Endothelial cell of umbilical vein (primary cell): ENCODE measurements at regions not wholly inside any gene's neighbourhood (a gene's known extent, or its start where the extent isn't known, plus 50 kb on each side); places are given as distances from the start of the nearest gene placed in this dataset.

Experiments
- CTCF ChIP-seq, 2 donors: IDR thresholded peaks; 1 replicate in 1 of 2; 2 replicates in 1 of 2; pipeline ENCODE4 v1.5.1; 2011; ENCODE audit warnings: low read length in 2 of 2, mild to moderate bottlenecking in 2 of 2, moderate library complexity in 2 of 2, control low read depth in 1 of 2, inconsistent platforms in 1 of 2, low read depth in 1 of 2; ENCODE audit not compliant: insufficient read depth in 1 of 2; ENCODE audit errors: extremely low read depth in 1 of 2
- EZH2 ChIP-seq: IDR thresholded peaks from 2 replicates; pipeline ENCODE4 v1.6.1; 2012; ENCODE audit warnings: borderline replicate concordance, low read depth, mild to moderate bottlenecking, moderate library complexity, low read length, inconsistent platforms; ENCODE audit not compliant: severe bottlenecking
- MAX ChIP-seq: IDR thresholded peaks from 2 replicates; pipeline ENCODE4 v1.6.1; 2011; ENCODE audit not compliant: insufficient read depth, insufficient read length
- MYC ChIP-seq: IDR thresholded peaks from one replicate; pipeline ENCODE4 v1.6.1; 2011; ENCODE audit warnings: mild to moderate bottlenecking, low read depth, low read length
- POLR2A ChIP-seq: IDR thresholded peaks from 2 replicates; pipeline ENCODE4 v1.6.1; 2012; ENCODE audit warnings: low read depth, mild to moderate bottlenecking, control low read depth, low read length

- TF ChIP-seq CTCF (IDR thresholded peaks at IDR 0.05; ENCODE audit: extremely low read depth in 1 of 2, insufficient read depth in 1 of 2, low read depth in 1 of 2, low read length in 2 of 2), result no peak
- no peak for TF ChIP-seq EZH2
- no peak for TF ChIP-seq MAX
- no peak for TF ChIP-seq MYC
- TF ChIP-seq POLR2A, result no peak
These were observed 594.0 kb downstream of the NTRK3 start for GRCh38 chr15:87662575-87662974.
